Activated CD4-positive, alpha-beta T cell treated with anti-CD3 and anti-CD28 coated beads, Interleukin-2, amount 10 ng/mL, durations not matched to agents 7 days and 5 days (primary cell): ENCODE measurements at regions not wholly inside any gene's neighbourhood (a gene's known extent, or its start where the extent isn't known, plus 50 kb on each side); places are given as distances from the start of the nearest gene placed in this dataset.
"Not testable (repeated sequence)": the region's sequence is repeated elsewhere in the genome, so short reads cannot be mapped to it uniquely, and the experiment has no call there.

Source experiments
- CTCF ChIA-PET: fragments of 350-600 bp; sonication (Branson Sonifier 250); formaldehyde crosslinking; loops from one replicate; lab custom pipeline; 2021; ENCODE audit warnings: antibody characterized with exemption; lab: Charles Lee
- POLR2A ChIA-PET: fragments of 350-600 bp; sonication (Branson Sonifier 250); formaldehyde crosslinking; loops from one replicate; lab custom pipeline; 2021; ENCODE audit warnings: antibody characterized with exemption; lab: Charles Lee
- DNase-seq: peaks from one replicate; pipeline ENCODE4 v3.0.0-alpha.2; 2020
- H3K27ac Mint-ChIP-seq: one replicate; pipeline ENCODE4 v1.8.0; 2021; ENCODE audit warnings: mild to moderate bottlenecking, moderate library complexity, mixed read lengths
- H3K27me3 Mint-ChIP-seq: one replicate; pipeline ENCODE4 v1.8.0; 2021; ENCODE audit warnings: mixed read lengths
- H3K36me3 Mint-ChIP-seq: one replicate; pipeline ENCODE4 v1.8.0; 2021; ENCODE audit warnings: low read depth, mixed read lengths
- H3K4me1 Mint-ChIP-seq: one replicate; pipeline ENCODE4 v1.8.0; 2021; ENCODE audit warnings: mixed read lengths
- H3K4me3 Mint-ChIP-seq: one replicate; pipeline ENCODE4 v1.8.0; 2021; ENCODE audit warnings: mild to moderate bottlenecking, moderate library complexity, mixed read lengths
- H3K9me3 Mint-ChIP-seq: one replicate; pipeline ENCODE4 v1.8.0; 2021; ENCODE audit warnings: mixed read lengths

- POLR2A ChIA-PET, H3K9me3 Mint-ChIP-seq, H3K4me1 Mint-ChIP-seq, CTCF ChIA-PET, H3K4me3 Mint-ChIP-seq, H3K36me3 Mint-ChIP-seq, H3K27me3 Mint-ChIP-seq, H3K27ac Mint-ChIP-seq, DNase-seq: not testable (repeated sequence)
These were observed 524.9 kb downstream of the TTLL7 start for GRCh38 chr1:83473986-83474385.

GRCh38 chr1:83472066-83472465 lies 526.9 kb downstream of the TTLL7 start:
- not testable (repeated sequence) for H3K27me3 Mint-ChIP-seq

GRCh38 chr1:83471272-83471671 lies 527.7 kb downstream of the TTLL7 start:
- DNase-seq, H3K36me3 Mint-ChIP-seq, H3K27ac Mint-ChIP-seq, H3K4me3 Mint-ChIP-seq, H3K9me3 Mint-ChIP-seq, H3K4me1 Mint-ChIP-seq, H3K27me3 Mint-ChIP-seq, CTCF ChIA-PET, POLR2A ChIA-PET: not testable (repeated sequence)

More at GRCh38 chr1:83472066-83472465, 526.9 kb downstream of the TTLL7 start:
- H3K9me3 Mint-ChIP-seq, POLR2A ChIA-PET, H3K4me1 Mint-ChIP-seq, H3K36me3 Mint-ChIP-seq, DNase-seq, H3K27ac Mint-ChIP-seq, CTCF ChIA-PET, H3K4me3 Mint-ChIP-seq: not testable (repeated sequence)

- H3K27me3 Mint-ChIP-seq, CTCF ChIA-PET, DNase-seq, H3K4me1 Mint-ChIP-seq, H3K9me3 Mint-ChIP-seq, H3K27ac Mint-ChIP-seq, H3K4me3 Mint-ChIP-seq, POLR2A ChIA-PET, H3K36me3 Mint-ChIP-seq: not testable (repeated sequence)
These were observed 530.6 kb downstream of the TTLL7 start for GRCh38 chr1:83468336-83468735.

- CTCF ChIA-PET = not testable (repeated sequence)
These were observed 541.1 kb downstream of the TTLL7 start for GRCh38 chr1:83457735-83458248.

GRCh38 chr1:83457281-83457680 lies 541.7 kb downstream of the TTLL7 start:
- H3K27ac Mint-ChIP-seq, H3K4me3 Mint-ChIP-seq, H3K4me1 Mint-ChIP-seq, DNase-seq, POLR2A ChIA-PET, H3K27me3 Mint-ChIP-seq, H3K9me3 Mint-ChIP-seq, CTCF ChIA-PET, H3K36me3 Mint-ChIP-seq: not testable (repeated sequence)

More at GRCh38 chr1:83457735-83458248, 541.1 kb downstream of the TTLL7 start:
- H3K4me3 Mint-ChIP-seq, H3K27me3 Mint-ChIP-seq, POLR2A ChIA-PET, H3K9me3 Mint-ChIP-seq, DNase-seq, H3K27ac Mint-ChIP-seq, H3K36me3 Mint-ChIP-seq, H3K4me1 Mint-ChIP-seq: not testable (repeated sequence)

GRCh38 chr1:83455753-83456152 lies 543.2 kb downstream of the TTLL7 start:
- Mint-ChIP-seq H3K4me1 (peaks cover 11% of the 10 kb centered on the region), H3K4me3 (peak overlapping the region; percentile 7)
- H3K27ac Mint-ChIP-seq, H3K27me3 Mint-ChIP-seq, POLR2A ChIA-PET, DNase-seq, H3K36me3 Mint-ChIP-seq, H3K9me3 Mint-ChIP-seq, CTCF ChIA-PET: not testable (repeated sequence)

- H3K9me3 Mint-ChIP-seq, H3K36me3 Mint-ChIP-seq, H3K27ac Mint-ChIP-seq, H3K27me3 Mint-ChIP-seq, H3K4me1 Mint-ChIP-seq, H3K4me3 Mint-ChIP-seq, CTCF ChIA-PET, POLR2A ChIA-PET, DNase-seq: not testable (repeated sequence)
These were observed 553.1 kb downstream of the TTLL7 start for GRCh38 chr1:83445873-83446272.

- POLR2A ChIA-PET, H3K9me3 Mint-ChIP-seq: not testable (repeated sequence)
These were observed 556.5 kb downstream of the TTLL7 start for GRCh38 chr1:83442412-83442811.

GRCh38 chr1:83440586-83440985 lies 558.3 kb downstream of the TTLL7 start:
- H3K4me3 Mint-ChIP-seq, H3K4me1 Mint-ChIP-seq, H3K9me3 Mint-ChIP-seq, H3K36me3 Mint-ChIP-seq, H3K27ac Mint-ChIP-seq, CTCF ChIA-PET, H3K27me3 Mint-ChIP-seq, POLR2A ChIA-PET, DNase-seq: not testable (repeated sequence)

More at GRCh38 chr1:83442412-83442811, 556.5 kb downstream of the TTLL7 start:
- H3K27me3 Mint-ChIP-seq, H3K36me3 Mint-ChIP-seq, DNase-seq, H3K27ac Mint-ChIP-seq, CTCF ChIA-PET, H3K4me1 Mint-ChIP-seq, H3K4me3 Mint-ChIP-seq: not testable (repeated sequence)

- DNase-seq, H3K9me3 Mint-ChIP-seq, H3K4me1 Mint-ChIP-seq, H3K36me3 Mint-ChIP-seq, CTCF ChIA-PET, H3K27ac Mint-ChIP-seq, H3K27me3 Mint-ChIP-seq, POLR2A ChIA-PET, H3K4me3 Mint-ChIP-seq: not testable (repeated sequence)
These were observed 558.9 kb downstream of the TTLL7 start for GRCh38 chr1:83440021-83440420.

- H3K27ac Mint-ChIP-seq, H3K4me1 Mint-ChIP-seq, CTCF ChIA-PET, H3K27me3 Mint-ChIP-seq, H3K36me3 Mint-ChIP-seq, H3K4me3 Mint-ChIP-seq, H3K9me3 Mint-ChIP-seq, POLR2A ChIA-PET, DNase-seq: not testable (repeated sequence)
These were observed 560.6 kb downstream of the TTLL7 start for GRCh38 chr1:83438316-83438715.

- DNase-seq, H3K36me3 Mint-ChIP-seq, H3K27me3 Mint-ChIP-seq, H3K27ac Mint-ChIP-seq, POLR2A ChIA-PET, H3K9me3 Mint-ChIP-seq, H3K4me1 Mint-ChIP-seq, H3K4me3 Mint-ChIP-seq, CTCF ChIA-PET: not testable (repeated sequence)
These were observed 563.6 kb downstream of the TTLL7 start for GRCh38 chr1:83435336-83435735.

- DNase-seq, H3K4me1 Mint-ChIP-seq, H3K4me3 Mint-ChIP-seq, H3K36me3 Mint-ChIP-seq, CTCF ChIA-PET, H3K27me3 Mint-ChIP-seq, H3K27ac Mint-ChIP-seq, H3K9me3 Mint-ChIP-seq, POLR2A ChIA-PET: not testable (repeated sequence)
These were observed 571.4 kb downstream of the TTLL7 start for GRCh38 chr1:83427566-83427965.
